ENCODE measurements at regions not wholly inside any gene's neighbourhood (a gene's known extent, or its start where the extent isn't known, plus 50 kb on each side); places are given as distances from the start of the nearest gene placed in this dataset.

- Mint-ChIP-seq H3K36me3 (ENCODE audit: low read depth) (peaks cover 3% of the 10 kb centered on the region), H3K4me1 (peaks cover 29% of the 10 kb centered on the region)
Observed at GRCh38 chr18:61953641-61954040, 60.8 kb upstream of the RNF152 start.

GRCh38 chr18:61953161-61953560 lies 60.4 kb upstream of the RNF152 start:
- Mint-ChIP-seq H3K4me1 (peaks cover 33% of the 10 kb centered on the region), H3K4me3 (no peak overlapping the region)

More at GRCh38 chr18:61953641-61954040, 60.8 kb upstream of the RNF152 start:
- DNase-seq (ENCODE audit: low read depth, low spot score), result no peak
- Mint-ChIP-seq H3K27me3 (ENCODE audit: low read depth) (no peaks in the 10 kb centered on the region), H3K4me3 (no peak overlapping the region), H3K9me3 (peaks cover 3% of the 10 kb centered on the region), H3K27ac (ENCODE audit: unreplicated experiment) (no peak overlapping the region)
- TF ChIP-seq, protein P1, sequence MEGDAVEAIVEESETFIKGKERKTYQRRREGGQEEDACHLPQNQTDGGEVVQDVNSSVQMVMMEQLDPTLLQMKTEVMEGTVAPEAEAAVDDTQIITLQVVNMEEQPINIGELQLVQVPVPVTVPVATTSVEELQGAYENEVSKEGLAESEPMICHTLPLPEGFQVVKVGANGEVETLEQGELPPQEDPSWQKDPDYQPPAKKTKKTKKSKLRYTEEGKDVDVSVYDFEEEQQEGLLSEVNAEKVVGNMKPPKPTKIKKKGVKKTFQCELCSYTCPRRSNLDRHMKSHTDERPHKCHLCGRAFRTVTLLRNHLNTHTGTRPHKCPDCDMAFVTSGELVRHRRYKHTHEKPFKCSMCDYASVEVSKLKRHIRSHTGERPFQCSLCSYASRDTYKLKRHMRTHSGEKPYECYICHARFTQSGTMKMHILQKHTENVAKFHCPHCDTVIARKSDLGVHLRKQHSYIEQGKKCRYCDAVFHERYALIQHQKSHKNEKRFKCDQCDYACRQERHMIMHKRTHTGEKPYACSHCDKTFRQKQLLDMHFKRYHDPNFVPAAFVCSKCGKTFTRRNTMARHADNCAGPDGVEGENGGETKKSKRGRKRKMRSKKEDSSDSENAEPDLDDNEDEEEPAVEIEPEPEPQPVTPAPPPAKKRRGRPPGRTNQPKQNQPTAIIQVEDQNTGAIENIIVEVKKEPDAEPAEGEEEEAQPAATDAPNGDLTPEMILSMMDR (conservative IDR thresholded peaks at IDR 0.05), result no peak

DNA sequence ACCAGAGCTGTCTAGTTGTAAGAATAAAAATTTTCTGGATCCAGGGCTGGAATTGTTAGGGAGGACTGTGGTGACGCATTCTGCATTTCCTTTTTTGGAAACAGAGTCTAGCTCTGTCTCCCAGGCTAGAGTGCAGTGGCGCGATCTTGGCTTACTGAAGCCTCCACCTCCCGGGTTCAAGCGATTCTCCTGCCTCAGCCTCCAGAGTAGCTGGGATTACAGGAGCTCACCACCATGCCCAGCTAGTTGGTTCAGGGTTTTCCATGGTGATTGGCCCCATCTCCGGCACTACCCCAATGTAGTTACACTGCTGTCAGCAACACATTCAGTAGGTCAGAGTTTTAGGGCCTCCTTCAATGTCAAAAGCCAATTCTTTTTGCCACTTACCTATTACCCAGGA lies 58.6 kb upstream of the RNF152 start:
- Mint-ChIP-seq H3K36me3 (ENCODE audit: low read depth) (no peaks in the 10 kb centered on the region), H3K4me3 (no peak overlapping the region), H3K9me3 (no peaks in the 10 kb centered on the region), H3K27me3 (ENCODE audit: low read depth) (no peaks in the 10 kb centered on the region), H3K27ac (ENCODE audit: unreplicated experiment) (peak overlapping the region; percentile 44), H3K4me1 (peaks cover 47% of the 10 kb centered on the region)
- no peak for DNase-seq (ENCODE audit: low read depth, low spot score)
- TF ChIP-seq, protein P1 (conservative IDR thresholded peaks at IDR 0.05), result no peak

More at GRCh38 chr18:61953161-61953560, 60.4 kb upstream of the RNF152 start:
- Mint-ChIP-seq H3K36me3 (ENCODE audit: low read depth) (peaks cover 3% of the 10 kb centered on the region), H3K9me3 (peaks cover 3% of the 10 kb centered on the region), H3K27ac (ENCODE audit: unreplicated experiment) (no peak overlapping the region), H3K27me3 (ENCODE audit: low read depth) (no peaks in the 10 kb centered on the region)
- TF ChIP-seq, protein P1 (conservative IDR thresholded peaks at IDR 0.05), result no peak
- no peak for DNase-seq (ENCODE audit: low read depth, low spot score)

DNA sequence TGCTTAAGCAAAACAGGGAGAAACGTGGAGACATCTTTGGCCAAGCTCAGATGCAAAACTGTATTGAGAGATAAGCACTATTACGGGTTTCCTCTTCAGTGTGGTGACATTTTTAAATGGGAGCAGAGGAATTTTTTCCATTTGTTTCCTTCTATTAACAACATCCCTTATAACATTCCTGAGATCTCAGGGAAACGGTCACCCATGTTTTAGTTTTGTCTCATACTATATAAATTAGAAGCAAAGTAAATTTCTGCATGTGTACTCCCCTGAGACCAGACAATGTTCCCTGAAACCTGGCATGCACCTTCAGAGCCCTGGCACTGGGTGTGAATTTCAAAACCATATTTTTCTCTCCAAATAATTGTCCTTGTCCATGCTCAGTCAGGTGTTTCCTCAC lies 57.6 kb upstream of the RNF152 start:
- peaks cover 50% of the 10 kb centered on the region for H3K4me1 Mint-ChIP-seq
- H3K27ac Mint-ChIP-seq (ENCODE audit: unreplicated experiment), result no peak overlapping the region
- TF ChIP-seq, protein P1 (conservative IDR thresholded peaks at IDR 0.05), result no peak
- no peak for DNase-seq (ENCODE audit: low read depth, low spot score)
- H3K27me3 Mint-ChIP-seq (ENCODE audit: low read depth), result no peaks in the 10 kb centered on the region
- H3K9me3 Mint-ChIP-seq, result no peaks in the 10 kb centered on the region
- no peaks in the 10 kb centered on the region for H3K36me3 Mint-ChIP-seq (ENCODE audit: low read depth)
- H3K4me3 Mint-ChIP-seq, result no peak overlapping the region

- Mint-ChIP-seq H3K4me3 (no peak overlapping the region), H3K9me3 (no peaks in the 10 kb centered on the region), H3K4me1 (peaks cover 50% of the 10 kb centered on the region), H3K36me3 (ENCODE audit: low read depth) (no peaks in the 10 kb centered on the region), H3K27me3 (ENCODE audit: low read depth) (no peaks in the 10 kb centered on the region), H3K27ac (ENCODE audit: unreplicated experiment) (no peak overlapping the region)
- TF ChIP-seq, protein P1 (conservative IDR thresholded peaks at IDR 0.05), result no peak
- DNase-seq (ENCODE audit: low read depth, low spot score), result no peak
Observed at GRCh38 chr18:61949946-61950345, 57.1 kb upstream of the RNF152 start.

All from neural crest cell (in vitro differentiated cells).